GM23248 (cell line): ENCODE measurements at regions not wholly inside any gene's neighbourhood (a gene's known extent, or its start where the extent isn't known, plus 50 kb on each side); places are given as distances from the start of the nearest gene placed in this dataset.

Experiments
- EZH2 ChIP-seq: fragments of 200-600 bp; sonication (generic); IDR thresholded peaks from 2 replicates; pipeline ENCODE4 v1.6.1; 2018; ENCODE audit warnings: antibody characterized with exemption, mild to moderate bottlenecking; ENCODE audit not compliant: insufficient read depth, poor library complexity, severe bottlenecking
- EZH2phosphoT487 ChIP-seq: fragments of 200-600 bp; sonication (generic); IDR thresholded peaks from 2 replicates; pipeline ENCODE4 v1.6.1; 2018; ENCODE audit warnings: antibody characterized with exemption, moderate library complexity, mild to moderate bottlenecking, low read depth; ENCODE audit not compliant: insufficient read depth

GRCh38 chr6:131419702-131420101, 153.3 kb upstream of the ARG1 start:
- TF ChIP-seq EZH2 (no peak), EZH2phosphoT487 (no peak)
